ENCODE measurements at regions not wholly inside any gene's neighbourhood (a gene's known extent, or its start where the extent isn't known, plus 50 kb on each side); places are given as distances from the start of the nearest gene placed in this dataset.
A peak's percentile ranks its signal among the peaks of the same experiment; 100 is the strongest.

DNA sequence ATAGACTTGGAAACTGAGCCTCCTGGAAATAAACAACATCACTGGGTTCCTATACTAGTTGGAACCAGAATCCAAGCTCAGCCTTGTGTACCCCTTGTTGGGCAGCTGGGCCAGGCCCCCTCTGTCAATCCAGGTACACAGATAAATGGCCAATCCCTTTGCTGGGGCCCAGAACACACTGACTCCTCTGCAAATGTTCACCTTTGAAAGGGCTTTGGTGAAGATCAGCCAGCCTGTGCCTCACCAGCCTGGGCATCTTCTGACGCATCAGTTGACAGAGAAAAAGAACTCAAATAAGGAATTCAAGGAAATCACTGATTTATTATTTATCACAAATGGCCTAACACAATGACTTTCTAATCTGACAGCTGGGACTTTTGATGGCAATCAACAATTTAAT, 1090.2 kb downstream of the BCL11B start:
- WGBS (ENCODE audit: insufficient coverage), result 95% methylated on average over 1 of the region's 1 CpG

DNA sequence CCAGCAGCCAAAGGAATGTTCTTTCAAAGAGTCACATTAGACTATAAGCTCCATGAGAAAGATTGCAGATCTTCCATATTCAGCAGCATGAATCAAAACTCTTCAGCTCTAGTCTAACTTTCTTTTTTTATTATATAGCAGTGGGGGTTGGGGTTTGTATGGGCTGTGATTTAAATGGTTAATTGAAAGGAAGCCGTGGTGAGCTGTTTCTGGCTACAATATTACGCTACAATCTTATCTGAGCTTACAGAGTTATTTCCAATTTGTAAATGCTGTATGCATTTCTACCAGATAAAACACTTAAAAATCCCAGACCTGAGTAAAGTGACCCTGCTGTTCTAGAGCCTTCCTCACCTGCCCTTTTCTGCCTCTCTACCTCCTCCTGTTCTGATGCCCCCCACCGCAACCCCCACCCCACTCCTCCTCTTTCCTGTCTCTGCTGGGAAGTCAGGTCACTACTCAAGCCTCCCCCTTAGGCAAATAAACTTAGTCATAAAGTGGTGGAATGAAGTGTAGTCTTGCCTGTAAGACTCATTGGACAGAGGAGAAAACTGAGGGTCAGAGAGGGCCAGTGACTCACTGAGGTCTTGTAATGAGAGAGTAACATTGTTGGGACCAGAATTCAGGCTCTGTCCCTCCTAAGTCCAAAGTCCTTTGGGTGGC, 1089.5 kb downstream of the BCL11B start:
- H3K4me3 Mint-ChIP-seq, result no peak overlapping the region
- H3K9me3 Mint-ChIP-seq, result no peaks in the 10 kb centered on the region
- Histone ChIP-seq H3K27ac (ENCODE audit: low read length) (no peak overlapping the region), H3K4me1 (ENCODE audit: control insufficient read depth, insufficient read depth, low read length) (peaks cover 27% of the 10 kb centered on the region), H3K4me3 (ENCODE audit: low read length) (no peak overlapping the region), H3K36me3 (ENCODE audit: control insufficient read depth, insufficient read depth, low read length) (no peaks in the 10 kb centered on the region), H3K27me3 (ENCODE audit: control insufficient read depth, insufficient read depth, low read length) (no peaks in the 10 kb centered on the region), H3K9me3 (ENCODE audit: control insufficient read depth, insufficient read depth, low read length) (no peaks in the 10 kb centered on the region)
- peak overlapping the region; percentile 0 to 10 for H3K27ac Mint-ChIP-seq
- H3K4me1 Mint-ChIP-seq, result peaks cover 34 to 41% of the 10 kb centered on the region in 2 donors
- H3K27me3 Mint-ChIP-seq (ENCODE audit: low read depth in 2 of 2), result peaks cover 0 to 5% of the 10 kb centered on the region in 2 donors
- TF ChIP-seq, protein P1, sequence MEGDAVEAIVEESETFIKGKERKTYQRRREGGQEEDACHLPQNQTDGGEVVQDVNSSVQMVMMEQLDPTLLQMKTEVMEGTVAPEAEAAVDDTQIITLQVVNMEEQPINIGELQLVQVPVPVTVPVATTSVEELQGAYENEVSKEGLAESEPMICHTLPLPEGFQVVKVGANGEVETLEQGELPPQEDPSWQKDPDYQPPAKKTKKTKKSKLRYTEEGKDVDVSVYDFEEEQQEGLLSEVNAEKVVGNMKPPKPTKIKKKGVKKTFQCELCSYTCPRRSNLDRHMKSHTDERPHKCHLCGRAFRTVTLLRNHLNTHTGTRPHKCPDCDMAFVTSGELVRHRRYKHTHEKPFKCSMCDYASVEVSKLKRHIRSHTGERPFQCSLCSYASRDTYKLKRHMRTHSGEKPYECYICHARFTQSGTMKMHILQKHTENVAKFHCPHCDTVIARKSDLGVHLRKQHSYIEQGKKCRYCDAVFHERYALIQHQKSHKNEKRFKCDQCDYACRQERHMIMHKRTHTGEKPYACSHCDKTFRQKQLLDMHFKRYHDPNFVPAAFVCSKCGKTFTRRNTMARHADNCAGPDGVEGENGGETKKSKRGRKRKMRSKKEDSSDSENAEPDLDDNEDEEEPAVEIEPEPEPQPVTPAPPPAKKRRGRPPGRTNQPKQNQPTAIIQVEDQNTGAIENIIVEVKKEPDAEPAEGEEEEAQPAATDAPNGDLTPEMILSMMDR (IDR thresholded peaks at IDR 0.05), result no peak
- DNase-seq, result no peak
- ATAC-seq, result no peak
- 45% methylated on average over 3 of the region's 3 CpGs for WGBS (ENCODE audit: insufficient coverage)
- no peaks in the 10 kb centered on the region for H3K36me3 Mint-ChIP-seq
- intact Hi-C loops (cut with micrococcal nuclease), result no loop called here

More for the DNA sequence above, 1090.2 kb downstream of the BCL11B start:
- H3K4me1 ChIP-seq (ENCODE audit: control insufficient read depth, insufficient read depth, low read length), result peaks cover 21% of the 10 kb centered on the region
- no peak overlapping the region for H3K4me3 Mint-ChIP-seq
- H3K27ac ChIP-seq (ENCODE audit: low read length), result no peak overlapping the region
- H3K4me3 ChIP-seq (ENCODE audit: low read length), result no peak overlapping the region
- no peaks in the 10 kb centered on the region for H3K36me3 Mint-ChIP-seq
- intact Hi-C loops (cut with micrococcal nuclease), result no loop called here
- peaks cover 27 to 34% of the 10 kb centered on the region in 2 donors for H3K4me1 Mint-ChIP-seq
- no peaks in the 10 kb centered on the region for H3K9me3 ChIP-seq (ENCODE audit: control insufficient read depth, insufficient read depth, low read length)
- no peak overlapping the region for H3K27ac Mint-ChIP-seq
- H3K27me3 ChIP-seq (ENCODE audit: control insufficient read depth, insufficient read depth, low read length), result no peaks in the 10 kb centered on the region
- H3K9me3 Mint-ChIP-seq, result no peaks in the 10 kb centered on the region
- TF ChIP-seq, protein P1 (IDR thresholded peaks at IDR 0.05), result no peak
- DNase-seq (no peak), ATAC-seq (no peak)
- peaks cover 0 to 5% of the 10 kb centered on the region in 2 donors for H3K27me3 Mint-ChIP-seq (ENCODE audit: low read depth in 2 of 2)
- H3K36me3 ChIP-seq (ENCODE audit: control insufficient read depth, insufficient read depth, low read length), result no peaks in the 10 kb centered on the region

DNA sequence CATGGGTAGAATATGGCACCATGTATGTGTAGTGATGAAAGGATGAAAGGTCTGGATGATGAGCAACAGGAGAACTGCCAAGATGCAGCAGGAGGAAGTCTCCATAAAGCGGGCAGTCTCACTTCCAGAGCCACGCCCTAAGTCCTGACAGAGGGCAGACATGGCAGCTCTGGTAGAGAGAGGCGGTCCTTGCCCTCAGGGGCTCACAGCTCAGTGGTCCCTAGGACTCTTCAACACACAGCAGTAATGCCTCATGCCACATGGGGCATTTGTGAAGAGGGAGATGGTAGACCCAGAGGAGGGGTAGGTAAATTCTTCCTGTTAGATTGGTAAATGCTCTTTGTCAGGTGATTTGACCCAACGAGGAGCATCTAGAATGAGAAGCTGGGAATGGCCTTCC, 1088.4 kb downstream of the BCL11B start:
- peaks cover 33% of the 10 kb centered on the region for H3K4me1 ChIP-seq (ENCODE audit: control insufficient read depth, insufficient read depth, low read length)
- Mint-ChIP-seq H3K27ac (no peak overlapping the region), H3K4me3 (no peak overlapping the region), H3K9me3 (no peaks in the 10 kb centered on the region), H3K27me3 (ENCODE audit: low read depth in 2 of 2) (peaks cover 0 to 5% of the 10 kb centered on the region in 2 donors), H3K4me1 (peaks cover 45 to 52% of the 10 kb centered on the region in 2 donors), H3K36me3 (no peaks in the 10 kb centered on the region)
- WGBS (ENCODE audit: insufficient coverage), result 98% methylated on average over 4 of the region's 4 CpGs
- no peaks in the 10 kb centered on the region for H3K9me3 ChIP-seq (ENCODE audit: control insufficient read depth, insufficient read depth, low read length)
- H3K27me3 ChIP-seq (ENCODE audit: control insufficient read depth, insufficient read depth, low read length), result no peaks in the 10 kb centered on the region
- intact Hi-C loops (cut with micrococcal nuclease), result no loop called here
- ATAC-seq (no peak), DNase-seq (no peak)
- H3K36me3 ChIP-seq (ENCODE audit: control insufficient read depth, insufficient read depth, low read length), result no peaks in the 10 kb centered on the region
- TF ChIP-seq, protein P1 (IDR thresholded peaks at IDR 0.05), result no peak
- no peak overlapping the region for H3K27ac ChIP-seq (ENCODE audit: low read length)
- no peak overlapping the region for H3K4me3 ChIP-seq (ENCODE audit: low read length)

DNA sequence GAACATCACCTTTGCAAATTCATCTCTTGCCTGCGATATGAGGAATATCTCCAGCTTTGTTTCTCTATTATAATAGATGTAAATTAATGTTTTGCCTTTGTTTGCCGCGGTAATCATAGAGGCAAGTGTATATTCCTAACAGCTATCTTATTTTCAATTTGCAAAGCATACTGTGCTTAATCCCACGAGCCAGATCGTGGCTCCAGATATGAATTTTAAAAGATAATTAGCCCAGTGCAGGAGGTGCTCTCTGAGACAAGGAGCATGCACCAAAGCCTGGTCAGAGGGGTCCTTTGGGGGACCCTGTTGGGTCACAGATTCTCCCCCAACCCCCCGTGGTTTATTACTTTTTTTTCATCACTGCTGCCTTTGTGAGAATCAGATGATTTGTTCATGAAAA, 1087.5 kb downstream of the BCL11B start:
- H3K9me3 Mint-ChIP-seq, result no peaks in the 10 kb centered on the region
- H3K27ac Mint-ChIP-seq, result peak overlapping the region in 1 of 2 donors; percentile 74
- intact Hi-C loops (cut with micrococcal nuclease), result no loop called here

More for the DNA sequence above, 1087.5 kb downstream of the BCL11B start:
- no peaks in the 10 kb centered on the region for H3K27me3 ChIP-seq (ENCODE audit: control insufficient read depth, insufficient read depth, low read length)
- 90% methylated on average over 4 of the region's 6 CpGs for WGBS (ENCODE audit: insufficient coverage)
- H3K9me3 ChIP-seq (ENCODE audit: control insufficient read depth, insufficient read depth, low read length), result no peaks in the 10 kb centered on the region
- no peaks in the 10 kb centered on the region for H3K36me3 ChIP-seq (ENCODE audit: control insufficient read depth, insufficient read depth, low read length)
- TF ChIP-seq, protein P1 (IDR thresholded peaks at IDR 0.05), result no peak
- Mint-ChIP-seq H3K4me1 (peaks cover 54 to 61% of the 10 kb centered on the region in 2 donors), H3K4me3 (peak overlapping the region; percentile 54), H3K36me3 (no peaks in the 10 kb centered on the region), H3K27me3 (ENCODE audit: low read depth in 2 of 2) (peaks cover 0 to 5% of the 10 kb centered on the region in 2 donors)
- no peak overlapping the region for H3K4me3 ChIP-seq (ENCODE audit: low read length)
- DNase-seq, result no peak
- no peak overlapping the region for H3K27ac ChIP-seq (ENCODE audit: low read length)
- H3K4me1 ChIP-seq (ENCODE audit: control insufficient read depth, insufficient read depth, low read length), result peaks cover 42% of the 10 kb centered on the region
- no peak for ATAC-seq
